HL-60/S4 treated with retinoic acid at 250 ng/mL for 4 days and 3 days (cell line): ENCODE measurements at regions not wholly inside any gene's neighbourhood (a gene's known extent, or its start where the extent isn't known, plus 50 kb on each side); places are given as distances from the start of the nearest gene placed in this dataset.
"Not testable (repeated sequence)": the region's sequence is repeated elsewhere in the genome, so short reads cannot be mapped to it uniquely, and the experiment has no call there.

Experiments
- in situ Hi-C: fragments of 300-500 bp; cut with MboI; formaldehyde crosslinking; loops from 2 replicates; pipeline ENCODE4 v1.7.0; 2022; ENCODE audit warnings: low sequenced_read_pairs

DNA sequence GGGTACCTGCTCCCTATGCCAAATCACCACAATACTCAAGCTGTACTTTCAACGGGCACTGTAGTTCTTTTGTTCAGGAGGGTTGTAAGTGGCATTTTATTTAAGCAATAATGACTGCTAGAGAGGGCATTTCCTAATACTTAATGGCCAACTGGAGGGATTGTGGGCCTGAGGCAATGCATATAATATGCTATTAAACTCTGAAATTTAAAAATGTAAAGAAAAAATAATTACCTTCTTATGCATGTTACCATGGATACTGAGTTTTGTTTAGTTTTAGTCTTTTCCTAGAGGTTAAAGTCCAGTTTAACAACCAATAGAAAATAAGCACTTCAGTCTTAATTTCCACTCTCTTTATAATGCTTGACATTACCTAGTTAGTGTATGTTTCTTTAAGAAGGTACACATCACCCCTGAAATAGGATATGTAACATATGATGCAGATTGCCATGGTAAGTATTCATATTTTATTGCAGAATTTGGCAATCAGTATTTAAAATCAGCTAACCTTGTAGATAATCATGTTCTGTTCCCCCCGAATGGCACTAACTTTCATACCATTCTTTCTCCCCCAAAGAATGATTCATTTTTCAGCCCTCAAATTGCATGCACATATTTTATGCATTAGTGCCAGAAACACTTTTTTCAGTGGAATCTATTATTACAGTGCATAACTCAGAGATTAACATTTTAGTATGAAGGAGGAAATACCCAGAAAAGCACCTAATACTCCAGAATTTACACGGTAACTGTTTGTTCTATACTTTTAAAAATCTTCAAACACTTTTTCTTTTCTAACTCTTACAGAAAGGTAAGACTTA lies 90.3 kb upstream of the ZNF438 start:
- in situ Hi-C loops = no loop called here

DNA sequence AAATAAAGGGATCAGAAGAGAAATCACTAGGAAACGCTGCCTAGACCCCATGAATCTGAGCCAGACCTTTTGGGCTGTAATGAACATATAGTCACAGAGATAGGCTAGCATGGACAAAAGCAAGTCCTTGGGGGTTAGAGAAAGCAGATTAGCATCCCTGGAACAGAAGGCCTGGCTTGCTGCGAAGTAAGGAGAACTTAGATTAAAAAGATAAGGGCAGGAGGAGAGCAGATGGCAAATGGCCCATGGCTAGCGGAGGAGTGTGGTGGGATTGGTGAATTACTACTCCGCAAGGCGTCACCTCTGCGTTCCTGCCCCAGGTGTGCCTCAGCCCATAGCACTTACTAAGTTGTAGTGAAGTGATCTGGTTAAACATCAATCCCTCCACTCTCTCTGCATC lies 92.3 kb upstream of the ZNF438 start:
- in situ Hi-C loops = no loop called here

DNA sequence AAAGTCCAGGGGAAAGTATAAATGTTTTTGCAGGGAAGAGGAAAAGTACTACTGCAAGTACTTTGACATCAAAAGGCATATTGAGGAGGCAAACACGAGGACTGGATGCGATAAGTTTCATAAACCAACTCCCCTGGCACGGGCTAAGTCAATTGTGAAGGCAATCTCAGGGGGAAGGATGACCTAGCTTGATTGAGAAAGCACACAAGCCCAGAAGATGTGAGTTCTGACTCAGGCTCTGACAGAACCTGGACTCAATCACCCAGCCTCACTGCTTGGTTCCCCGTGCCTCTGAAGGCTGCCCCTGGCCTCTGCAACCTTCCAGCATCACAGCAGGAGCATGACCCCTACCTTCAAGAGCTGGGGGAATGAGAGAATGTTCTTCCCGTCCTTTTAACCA lies 93.2 kb upstream of the ZNF438 start:
- in situ Hi-C loops = no loop called here

DNA sequence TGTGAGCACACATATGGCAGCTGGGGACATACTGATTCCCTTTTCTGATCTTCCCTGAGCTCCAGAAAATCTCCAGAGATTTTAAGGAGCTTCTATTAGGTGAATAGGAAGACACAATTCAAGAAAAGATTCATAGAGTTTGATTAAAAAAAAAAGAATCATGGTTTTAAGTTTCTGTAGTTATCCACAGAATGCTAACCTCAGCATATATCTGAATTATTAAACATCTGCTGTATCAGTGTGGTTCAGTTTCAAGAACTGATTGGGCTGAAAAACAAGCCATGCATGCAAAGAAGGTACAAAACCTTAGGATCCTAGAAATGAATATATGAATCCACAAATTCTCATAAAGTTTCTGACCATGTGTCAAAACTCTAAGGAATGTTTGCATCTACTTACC lies 94.1 kb upstream of the ZNF438 start:
- in situ Hi-C loops = no loop called here

DNA sequence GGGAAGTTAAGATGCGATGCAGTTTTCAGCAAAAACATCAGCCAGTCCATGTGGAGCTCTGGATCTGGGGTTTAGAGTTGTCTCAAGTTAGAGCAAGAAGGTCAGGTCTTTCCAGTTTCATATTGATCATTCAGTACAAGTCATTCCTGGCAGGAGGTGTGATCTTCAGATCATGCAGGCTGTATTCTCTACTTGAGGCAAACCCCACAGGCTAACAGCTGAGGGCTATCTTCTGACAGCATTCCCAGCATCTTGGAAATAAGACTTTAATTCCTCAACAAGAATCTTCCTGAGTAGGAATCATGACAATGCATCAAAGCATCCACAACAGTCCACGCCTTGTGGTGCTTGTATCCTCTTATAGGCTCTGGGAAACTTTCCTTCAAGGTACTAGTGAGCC lies 94.9 kb upstream of the ZNF438 start:
- in situ Hi-C loops = no loop called here

DNA sequence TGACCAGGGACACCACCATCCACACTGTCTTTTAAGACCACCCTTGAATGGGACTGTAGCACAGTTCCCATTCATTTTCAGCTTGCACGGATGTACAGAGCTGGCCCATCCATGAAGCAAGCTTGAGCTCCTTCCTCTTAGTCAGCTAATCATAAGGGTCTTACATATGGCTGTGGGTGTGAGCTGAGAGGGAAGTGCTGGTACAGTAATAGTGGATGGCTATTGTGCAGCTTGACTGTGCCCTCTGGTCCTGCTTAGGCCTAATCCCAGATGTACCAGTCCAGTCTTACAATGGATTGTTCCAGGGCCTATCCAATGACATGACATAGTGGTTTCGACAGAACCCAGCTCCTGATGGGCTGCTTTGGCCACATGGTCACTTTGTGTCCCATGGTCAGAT lies 96.9 kb upstream of the ZNF438 start:
- in situ Hi-C loops = no loop called here

DNA sequence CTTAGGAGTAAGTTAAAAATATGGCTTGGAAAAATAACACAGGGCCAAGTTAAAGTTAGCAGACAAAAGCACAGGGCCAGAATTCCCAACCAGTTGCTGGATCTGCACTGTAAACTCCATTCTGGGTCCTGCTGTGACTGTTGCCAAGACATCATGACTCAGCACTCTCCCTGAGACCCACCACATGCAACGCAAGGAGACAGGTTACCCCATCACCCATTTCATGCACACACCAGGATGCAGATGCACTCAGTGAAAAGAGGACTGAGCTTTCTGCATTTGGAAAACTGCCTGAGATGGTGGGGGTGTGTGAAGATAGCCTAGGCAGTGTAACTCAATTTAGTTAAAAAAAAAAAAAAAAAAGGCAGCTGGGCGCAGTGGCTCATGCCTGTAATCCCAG lies 97.6 kb upstream of the ZNF438 start:
- in situ Hi-C loops = no loop called here

DNA sequence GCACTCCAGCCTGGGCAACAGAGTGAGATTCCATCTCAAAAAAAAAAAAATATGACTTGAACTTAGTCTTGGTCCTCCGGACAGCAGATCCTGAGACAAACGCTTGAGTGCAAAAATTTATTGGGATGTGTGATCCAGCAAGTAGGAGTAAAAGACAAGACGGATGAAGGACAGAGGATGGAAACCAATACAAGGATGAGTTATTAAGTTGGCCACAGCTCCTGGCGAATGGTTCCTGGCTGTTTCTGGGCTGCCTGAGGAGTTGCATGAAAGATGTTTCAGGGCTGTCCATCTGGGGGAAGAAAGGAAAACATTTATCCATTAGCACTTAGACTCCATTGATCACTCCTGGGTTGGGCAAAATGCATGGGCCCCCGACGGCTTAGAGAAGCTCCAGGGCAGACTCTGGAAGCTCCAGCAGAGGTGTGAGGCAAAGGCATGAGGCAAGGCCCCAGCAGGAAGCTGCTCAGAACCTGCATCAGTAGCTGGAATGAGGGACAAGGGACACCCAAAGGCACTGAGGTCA lies 98.3 kb upstream of the ZNF438 start:
- in situ Hi-C loops = no loop called here

DNA sequence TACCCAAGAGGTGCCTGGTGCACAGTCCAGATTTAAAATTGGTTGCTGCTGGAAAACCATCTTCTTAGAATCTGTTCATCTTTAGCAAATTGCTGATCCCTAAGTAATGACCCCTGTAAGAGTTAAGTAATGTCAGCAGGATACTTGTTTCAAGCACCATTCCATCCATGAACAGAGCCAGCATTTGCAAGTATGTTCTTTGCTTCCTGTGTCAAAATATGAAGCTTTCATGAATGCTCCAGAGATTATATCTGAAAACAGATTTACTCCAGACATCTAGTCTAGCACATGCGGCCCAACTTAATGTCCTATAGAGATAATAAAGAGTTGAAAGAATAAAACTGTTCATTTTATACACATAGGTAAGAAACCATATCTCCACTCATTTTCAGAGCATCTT lies 98.7 kb upstream of the ZNF438 start:
- in situ Hi-C loops = no loop called here

DNA sequence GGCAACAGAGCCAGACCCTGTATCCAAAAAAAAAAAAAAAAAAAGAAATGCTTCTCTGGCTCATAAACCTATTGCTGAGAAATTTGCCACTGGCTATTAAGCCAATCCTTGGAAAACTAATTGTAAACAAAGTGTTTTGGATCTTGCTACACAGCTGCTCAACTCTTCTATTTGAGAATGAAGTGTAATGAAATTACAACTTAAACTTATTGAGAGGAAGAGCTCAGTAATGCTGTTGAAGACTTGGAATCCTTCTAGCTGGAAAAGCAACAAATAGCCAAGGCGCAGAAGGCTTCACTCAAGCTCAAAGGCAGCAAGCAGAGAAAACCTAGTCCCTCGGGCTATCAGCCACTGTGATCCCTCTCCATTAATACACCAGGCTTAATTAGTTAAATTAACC lies 99.6 kb upstream of the ZNF438 start:
- in situ Hi-C loops = no loop called here

DNA sequence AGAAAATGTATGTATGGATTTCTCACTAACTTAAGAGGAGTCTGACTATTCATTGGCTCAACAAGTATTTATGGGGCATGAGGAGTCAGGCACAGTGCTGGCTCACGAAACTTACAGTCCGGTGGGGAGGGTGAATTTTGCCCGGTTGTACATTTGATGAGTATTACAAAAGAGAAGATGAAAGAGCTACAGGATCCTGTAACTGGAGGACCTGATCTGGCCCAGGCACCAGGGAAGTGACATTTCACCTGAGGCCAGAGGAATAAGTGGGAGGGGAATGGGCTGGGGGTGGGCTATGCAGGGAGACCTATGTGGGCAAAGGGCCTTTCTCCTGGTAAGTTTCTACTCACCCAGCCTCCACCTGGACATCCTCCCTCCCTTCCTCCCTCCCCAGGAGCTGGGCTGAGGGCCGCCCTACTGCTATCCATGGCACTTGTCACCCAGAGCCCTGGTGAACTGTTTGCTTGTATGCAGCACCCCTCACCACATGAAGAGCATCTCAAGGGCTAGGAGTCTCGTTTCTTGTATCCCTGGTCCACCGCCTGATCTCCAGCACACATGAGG lies 101.1 kb upstream of the ZNF438 start:
- in situ Hi-C loops = no loop called here

DNA sequence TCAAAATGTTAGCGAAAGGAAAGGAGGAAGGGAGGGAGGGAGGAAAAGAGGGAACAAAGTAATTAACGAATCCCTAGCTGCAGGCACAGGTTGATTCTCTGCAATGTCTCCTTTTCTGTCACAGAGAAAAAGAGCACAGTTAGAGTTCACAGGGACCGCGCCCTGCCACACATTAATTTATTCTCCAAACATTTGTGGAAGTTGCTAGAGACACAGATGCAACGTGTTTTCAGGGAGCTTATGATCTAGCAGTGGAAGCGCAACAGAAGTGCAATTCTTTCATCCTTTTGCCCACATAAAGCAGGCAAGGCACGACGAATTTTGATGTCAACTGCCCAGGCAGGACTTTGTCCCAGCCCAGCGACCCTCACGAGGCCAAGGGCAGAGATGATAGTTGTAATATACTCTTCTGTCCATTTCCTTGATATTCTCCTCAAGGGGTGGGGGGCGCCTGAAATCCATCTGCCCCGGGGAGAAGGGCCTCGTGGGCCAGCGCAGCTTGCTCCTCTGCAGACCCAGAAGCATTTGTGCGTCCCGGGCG lies 101.7 kb upstream of the ZNF438 start:
- in situ Hi-C loops = no loop called here

DNA sequence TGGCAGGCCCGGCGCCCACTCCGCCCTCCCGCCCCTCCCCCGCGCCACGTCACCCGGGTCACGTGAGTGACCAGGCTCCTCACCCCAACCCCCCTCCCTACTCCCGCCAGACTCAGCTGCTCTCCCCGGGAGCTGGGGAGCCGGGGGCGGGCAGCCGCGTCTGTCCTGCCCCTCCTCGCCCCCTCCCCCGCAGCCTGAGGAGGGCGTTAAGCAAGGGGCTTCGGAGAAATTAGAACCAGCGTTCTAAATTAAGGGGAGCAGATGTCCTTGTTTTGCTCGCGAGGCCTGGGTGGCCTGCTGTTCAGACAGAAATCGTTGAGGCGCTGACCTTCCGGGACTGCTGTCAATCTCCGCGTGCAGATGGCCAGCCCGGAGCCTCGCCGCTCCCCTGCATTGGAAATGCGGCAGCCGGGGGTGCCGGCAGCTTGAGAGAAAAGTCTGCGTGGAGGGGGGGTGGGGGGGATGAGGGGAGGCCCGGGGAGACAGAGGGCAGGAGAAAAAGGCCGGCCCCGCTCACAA lies 102.2 kb upstream of the ZNF438 start:
- in situ Hi-C loops = no loop called here

DNA sequence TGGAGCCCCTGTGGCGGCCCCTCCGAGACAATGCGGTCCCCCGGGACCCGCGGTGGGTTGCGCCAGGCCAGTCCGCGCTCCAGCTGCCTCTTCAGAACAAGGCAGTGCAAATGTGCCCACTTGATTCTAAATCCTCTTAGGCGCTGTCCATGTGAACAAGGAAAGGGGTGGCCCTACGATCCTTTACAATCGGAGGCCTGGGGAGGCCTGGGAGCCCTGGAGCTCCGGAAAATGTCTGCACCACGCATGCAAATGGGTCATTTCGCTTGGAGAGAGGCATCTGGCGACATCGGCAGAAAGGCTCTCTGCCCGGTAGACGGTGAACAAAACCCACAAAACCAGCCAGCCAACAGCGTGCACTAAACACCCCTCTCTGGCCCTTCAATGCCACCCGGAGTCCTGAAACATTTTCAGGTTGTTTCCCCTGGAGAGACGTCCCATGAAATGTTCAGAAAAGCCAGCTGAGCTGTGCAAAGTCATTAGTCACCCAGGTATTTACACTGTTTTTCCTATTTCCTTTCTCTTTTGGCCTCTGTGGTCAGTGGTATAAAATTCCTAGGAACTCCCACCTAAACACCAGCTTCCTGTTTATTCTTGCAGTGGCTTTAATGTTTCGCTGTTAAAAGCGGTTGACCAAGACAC lies 102.8 kb upstream of the ZNF438 start:
- in situ Hi-C loops = no loop called here

DNA sequence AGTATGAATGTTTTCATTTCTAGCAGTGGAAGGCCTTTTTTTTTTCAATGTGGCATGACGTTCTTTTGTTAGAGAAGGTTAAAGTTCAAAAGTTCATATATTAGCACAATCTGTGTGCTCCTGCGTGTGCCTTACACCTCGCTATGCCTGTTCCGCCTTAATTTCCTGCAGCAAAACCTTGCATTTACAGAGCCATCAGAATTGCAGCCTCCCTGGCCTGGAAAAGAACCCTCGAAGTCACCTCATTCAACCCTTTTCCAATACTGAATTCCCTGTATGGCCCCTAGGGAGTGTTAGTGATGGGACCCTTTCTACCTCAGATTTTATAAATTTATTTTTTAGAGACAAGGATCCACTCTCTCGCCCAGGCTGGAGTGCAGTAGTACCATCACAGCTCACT lies 103.5 kb upstream of the ZNF438 start:
- in situ Hi-C loops = no loop called here

DNA sequence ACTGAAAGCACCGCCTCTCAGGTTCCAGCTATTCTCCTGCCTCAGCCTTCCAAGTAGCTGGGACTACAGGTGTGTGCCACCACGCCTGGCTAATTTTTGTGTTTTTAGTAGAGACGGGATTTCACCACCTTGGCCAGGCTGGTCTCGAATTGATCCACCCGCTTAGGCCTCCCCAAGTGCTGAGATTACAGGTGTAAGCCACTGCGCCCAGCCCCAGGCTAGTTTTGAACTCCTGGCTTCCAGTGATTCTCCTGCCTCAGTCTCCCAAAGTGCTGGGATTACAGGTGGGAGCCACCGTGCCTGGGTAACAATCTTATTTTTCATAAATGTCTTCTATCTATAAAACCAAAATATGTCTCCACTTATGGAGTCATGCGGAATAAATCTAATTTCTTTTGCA lies 104.1 kb upstream of the ZNF438 start:
- in situ Hi-C loops = not testable (repeated sequence)

DNA sequence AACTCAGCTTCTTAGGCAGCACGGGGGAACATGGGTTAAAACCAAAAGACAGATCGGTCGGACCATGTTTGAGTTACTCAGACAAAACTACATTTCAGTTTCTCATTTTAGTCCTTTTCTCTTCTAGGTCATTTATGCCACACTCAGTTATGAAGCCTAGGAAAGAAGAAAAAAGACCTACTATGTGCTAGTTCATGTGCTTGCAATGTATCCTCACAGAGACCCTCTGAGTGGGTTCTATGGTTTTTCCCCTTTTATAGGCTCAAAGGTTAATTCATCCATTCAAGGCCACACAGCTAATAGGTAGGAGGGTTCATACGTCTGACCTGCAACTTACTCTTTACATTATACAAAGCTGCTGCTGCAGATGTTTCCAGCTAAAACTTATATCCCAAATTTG lies 104.7 kb upstream of the ZNF438 start:
- in situ Hi-C loops = no loop called here

DNA sequence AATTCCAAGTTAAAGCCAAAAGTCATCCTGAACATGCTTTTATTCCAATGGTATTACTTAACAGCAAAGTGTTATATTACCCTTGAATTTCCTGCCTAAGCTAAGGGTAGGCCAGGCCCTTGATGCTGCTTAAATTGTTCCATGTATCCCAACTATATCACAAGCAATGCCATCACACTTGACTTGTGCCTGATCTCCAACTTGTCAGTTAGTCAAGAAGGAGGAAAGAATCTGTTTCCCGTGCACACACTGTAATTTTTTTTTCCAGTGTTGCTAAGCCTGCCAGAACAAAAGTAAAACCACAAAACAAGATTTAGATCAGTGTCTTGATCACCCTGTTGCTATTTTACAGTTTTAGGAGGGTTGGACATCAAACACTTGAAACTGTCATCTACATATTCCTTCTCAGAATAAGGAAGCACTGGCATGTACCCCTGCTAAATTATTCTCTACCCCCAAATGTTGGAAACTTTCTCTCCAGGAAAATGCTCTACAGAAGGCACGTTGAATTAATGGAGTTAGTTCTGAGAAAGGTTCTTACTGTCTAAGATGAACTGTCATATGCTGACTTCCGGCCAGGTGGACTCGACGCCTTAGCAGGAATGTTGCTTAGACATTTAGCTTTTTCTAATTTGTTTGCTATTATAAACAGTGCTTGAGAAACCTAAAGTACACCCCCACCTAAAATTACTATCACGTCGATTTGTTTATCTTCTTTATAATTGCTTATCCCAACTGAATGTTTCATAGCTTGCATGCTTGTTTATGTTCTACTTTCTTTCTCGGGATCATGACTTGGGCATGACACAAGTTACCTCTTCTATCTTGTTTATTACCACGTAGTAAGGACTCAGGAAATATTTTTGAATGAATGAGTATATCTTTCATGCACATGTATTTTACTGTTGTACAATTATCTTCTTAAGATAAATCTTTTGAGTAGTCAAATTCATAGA lies 105.5 kb upstream of the ZNF438 start:
- in situ Hi-C loops = no loop called here

DNA sequence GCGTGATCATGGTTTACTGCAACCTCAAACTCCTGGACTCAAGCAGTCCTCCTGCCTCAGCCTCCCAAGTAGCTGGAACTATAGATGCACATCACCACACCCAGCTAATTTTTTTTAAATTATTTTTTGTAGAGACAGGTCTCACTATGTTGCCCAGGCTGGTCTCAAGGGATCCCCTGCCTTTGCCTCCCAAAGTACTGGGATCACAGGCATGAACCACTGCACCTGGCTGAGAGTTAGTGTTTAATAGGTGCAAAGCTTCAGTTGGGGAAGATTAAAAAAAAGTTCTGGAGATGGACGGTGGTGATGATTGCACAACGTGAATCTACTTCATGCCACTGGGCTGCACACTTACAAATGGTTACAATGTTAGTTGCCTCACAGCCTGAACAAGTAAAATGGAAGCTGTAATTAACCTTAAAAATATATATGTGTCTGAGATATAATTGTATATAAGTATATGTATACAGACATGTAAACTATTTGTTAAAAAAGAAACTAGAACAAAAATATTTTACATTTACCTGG lies 106.4 kb upstream of the ZNF438 start:
- in situ Hi-C loops = no loop called here

DNA sequence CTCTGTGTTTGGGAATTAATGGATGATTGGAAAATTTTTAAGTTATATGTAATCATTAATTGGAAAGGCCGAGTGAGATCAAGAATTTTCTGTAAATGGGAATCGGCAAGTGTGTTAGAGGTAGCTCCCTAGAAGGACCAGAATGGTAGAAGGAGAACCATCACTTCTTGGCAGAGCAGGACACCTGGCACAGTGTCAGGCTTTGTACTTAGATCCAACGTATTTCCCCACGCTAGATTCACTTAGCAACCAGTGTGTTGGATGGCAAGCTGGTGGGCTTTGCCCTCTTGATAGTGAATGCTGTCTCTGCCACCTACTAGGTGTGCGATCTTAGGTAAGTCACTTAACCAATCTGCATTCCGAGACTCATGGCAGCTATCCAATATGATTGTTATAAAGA lies 107.8 kb upstream of the ZNF438 start:
- in situ Hi-C loops = no loop called here
